Fibroblast of lung (primary cell): ENCODE measurements at regions not wholly inside any gene's neighbourhood (a gene's known extent, or its start where the extent isn't known, plus 50 kb on each side); places are given as distances from the start of the nearest gene placed in this dataset.

Source experiments
- EZH2 ChIP-seq: IDR thresholded peaks from 2 replicates; pipeline ENCODE4 v1.5.1; 2012; ENCODE audit warnings: low read length, control low read depth, mild to moderate bottlenecking; ENCODE audit errors: missing control alignments
- TF ChIP-seq, protein P1 (sequence below), 2 donors: IDR thresholded peaks in 1 of 2; conservative IDR thresholded peaks in 1 of 2; 1 replicate in 1 of 2; 2 replicates in 1 of 2; pipeline ENCODE4 v1.5.1; 2011 to 2012; ENCODE audit warnings: low read length in 2 of 2, control low read depth in 1 of 2, inconsistent platforms in 1 of 2, low read depth in 1 of 2, mild to moderate bottlenecking in 1 of 2

DNA sequence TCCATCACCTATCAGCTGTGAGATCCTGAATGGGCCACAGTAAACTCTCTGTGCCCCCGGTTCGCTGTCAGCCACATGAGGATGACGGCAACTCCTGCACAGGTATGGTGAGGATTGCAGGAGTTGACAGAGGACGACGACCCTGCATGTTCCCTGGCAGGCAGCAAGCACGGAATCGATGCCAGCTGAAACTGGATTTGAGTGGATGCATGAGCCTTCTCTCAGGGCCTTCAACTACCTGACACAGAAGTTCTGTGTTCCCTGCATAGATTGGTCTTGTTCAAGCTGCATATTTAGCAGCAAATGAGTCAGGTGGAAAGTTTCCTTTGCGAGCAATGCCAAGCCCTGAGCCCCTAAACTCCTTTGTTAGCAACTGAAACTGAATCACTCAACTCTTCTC is 69.6 kb upstream of the PTCH1 start:
- TF ChIP-seq, protein P1, sequence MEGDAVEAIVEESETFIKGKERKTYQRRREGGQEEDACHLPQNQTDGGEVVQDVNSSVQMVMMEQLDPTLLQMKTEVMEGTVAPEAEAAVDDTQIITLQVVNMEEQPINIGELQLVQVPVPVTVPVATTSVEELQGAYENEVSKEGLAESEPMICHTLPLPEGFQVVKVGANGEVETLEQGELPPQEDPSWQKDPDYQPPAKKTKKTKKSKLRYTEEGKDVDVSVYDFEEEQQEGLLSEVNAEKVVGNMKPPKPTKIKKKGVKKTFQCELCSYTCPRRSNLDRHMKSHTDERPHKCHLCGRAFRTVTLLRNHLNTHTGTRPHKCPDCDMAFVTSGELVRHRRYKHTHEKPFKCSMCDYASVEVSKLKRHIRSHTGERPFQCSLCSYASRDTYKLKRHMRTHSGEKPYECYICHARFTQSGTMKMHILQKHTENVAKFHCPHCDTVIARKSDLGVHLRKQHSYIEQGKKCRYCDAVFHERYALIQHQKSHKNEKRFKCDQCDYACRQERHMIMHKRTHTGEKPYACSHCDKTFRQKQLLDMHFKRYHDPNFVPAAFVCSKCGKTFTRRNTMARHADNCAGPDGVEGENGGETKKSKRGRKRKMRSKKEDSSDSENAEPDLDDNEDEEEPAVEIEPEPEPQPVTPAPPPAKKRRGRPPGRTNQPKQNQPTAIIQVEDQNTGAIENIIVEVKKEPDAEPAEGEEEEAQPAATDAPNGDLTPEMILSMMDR (conservative IDR thresholded peaks at IDR 0.05 in 1 of 2, IDR thresholded peaks at IDR 0.05 in 1 of 2; ENCODE audit: low read depth in 1 of 2, low read length in 2 of 2) = no peak
- no peak for TF ChIP-seq EZH2
